OCI-LY3 (cell line): ENCODE measurements at regions not wholly inside any gene's neighbourhood (a gene's known extent, or its start where the extent isn't known, plus 50 kb on each side); places are given as distances from the start of the nearest gene placed in this dataset.

Experiments used
- H2AFZ ChIP-seq: fragments of 200-600, 300-600 bp; shearing (Covaris generic); 2 replicates; pipeline ENCODE4 v1.6.0; 2014; ENCODE audit warnings: antibody characterized with exemption, low read depth, low read length
- H3K27ac ChIP-seq: fragments of 200-600, 300-600 bp; sonication (generic); 2 replicates; pipeline ENCODE4 v1.5.1; 2014; ENCODE audit warnings: mild to moderate bottlenecking, low read length, moderate library complexity, mixed read lengths
- H3K27me3 ChIP-seq: fragments of 200-600, 300-600 bp; sonication (generic); 2 replicates; pipeline ENCODE4 v1.6.1; 2014; ENCODE audit warnings: low read depth, low read length, mixed read lengths
- H3K36me3 ChIP-seq: fragments of 200-600, 300-600 bp; sonication (generic); replicated peaks from 2 replicates; pipeline ENCODE3; 2014; ENCODE audit warnings: low read depth, low read length, mixed read lengths
- H3K4me1 ChIP-seq: fragments of 300-600, 200-600 bp; sonication (generic); 2 replicates; pipeline ENCODE4 v1.6.1; 2014; ENCODE audit warnings: low read length, mixed read lengths
- H3K4me2 ChIP-seq: fragments of 200-600, 300-600 bp; sonication (generic); 2 replicates; pipeline ENCODE4 v1.6.1; 2014; ENCODE audit warnings: low read length, mixed read lengths
- H3K4me3 ChIP-seq: fragments of 300-600, 200-600 bp; sonication (generic); 2 replicates; pipeline ENCODE4 v1.5.1; 2014; ENCODE audit warnings: antibody characterized with exemption, mild to moderate bottlenecking, low read length, moderate library complexity
- H3K79me2 ChIP-seq: fragments of 300-600, 200-600 bp; shearing (Covaris generic); 2 replicates; pipeline ENCODE4 v1.6.1; 2014; ENCODE audit warnings: mild to moderate bottlenecking, low read length, mixed read lengths
- H3K9ac ChIP-seq: fragments of 300-600, 200-600 bp; shearing (Covaris generic); 2 replicates; pipeline ENCODE4 v1.6.0; 2014; ENCODE audit warnings: mild to moderate bottlenecking, low read length, moderate library complexity
- H3K9me3 ChIP-seq: fragments of 200-600, 300-600 bp; shearing (Covaris generic); 2 replicates; pipeline ENCODE4 v1.6.1; 2014; ENCODE audit warnings: low read length, mixed read lengths; ENCODE audit not compliant: insufficient read depth
- H4K20me1 ChIP-seq: fragments of 200-600, 300-600 bp; sonication (generic); 2 replicates; pipeline ENCODE4 v1.6.1; 2016; ENCODE audit warnings: low read length, mixed read lengths; ENCODE audit not compliant: insufficient read depth
- EZH2phosphoT487 ChIP-seq: fragments of 200-600 bp; shearing (Covaris generic); IDR thresholded peaks from 2 replicates; pipeline ENCODE4 v1.6.1; 2018; ENCODE audit warnings: antibody characterized with exemption, mixed run types, low read depth
- TF ChIP-seq, protein P1 (sequence below): fragments of 200-600, 300-600 bp; sonication (generic); IDR thresholded peaks from 2 replicates; pipeline ENCODE4 v1.5.1; 2014; ENCODE audit warnings: antibody characterized with exemption, low read length, low read depth

DNA sequence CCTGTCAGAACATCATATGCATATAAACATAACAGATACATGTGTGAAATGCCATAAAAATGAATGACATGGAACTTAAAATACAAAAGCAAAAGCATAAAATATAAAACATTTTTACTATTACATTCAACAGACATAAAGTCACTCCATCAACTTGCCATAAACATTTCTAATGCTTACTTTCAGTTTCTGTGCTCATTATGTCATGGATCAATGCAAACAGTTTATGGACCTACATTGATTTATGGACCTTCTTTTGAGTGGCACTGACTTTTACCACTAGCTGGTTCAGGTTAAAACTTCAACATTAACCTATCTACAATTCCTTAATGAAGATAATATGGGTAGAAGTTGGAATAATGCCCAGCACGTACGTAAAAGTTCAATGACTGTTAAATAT is 577.4 kb upstream of the LMCD1 start:
- H3K79me2 ChIP-seq, result no peaks in the 10 kb centered on the region
- no peaks in the 10 kb centered on the region for H3K9me3 ChIP-seq
- no peaks in the 10 kb centered on the region for H4K20me1 ChIP-seq
- no peak overlapping the region for H3K4me2 ChIP-seq
- no peak overlapping the region for H3K4me3 ChIP-seq
- no peak overlapping the region for H2AFZ ChIP-seq
- no peak for TF ChIP-seq EZH2phosphoT487
- TF ChIP-seq, protein P1, sequence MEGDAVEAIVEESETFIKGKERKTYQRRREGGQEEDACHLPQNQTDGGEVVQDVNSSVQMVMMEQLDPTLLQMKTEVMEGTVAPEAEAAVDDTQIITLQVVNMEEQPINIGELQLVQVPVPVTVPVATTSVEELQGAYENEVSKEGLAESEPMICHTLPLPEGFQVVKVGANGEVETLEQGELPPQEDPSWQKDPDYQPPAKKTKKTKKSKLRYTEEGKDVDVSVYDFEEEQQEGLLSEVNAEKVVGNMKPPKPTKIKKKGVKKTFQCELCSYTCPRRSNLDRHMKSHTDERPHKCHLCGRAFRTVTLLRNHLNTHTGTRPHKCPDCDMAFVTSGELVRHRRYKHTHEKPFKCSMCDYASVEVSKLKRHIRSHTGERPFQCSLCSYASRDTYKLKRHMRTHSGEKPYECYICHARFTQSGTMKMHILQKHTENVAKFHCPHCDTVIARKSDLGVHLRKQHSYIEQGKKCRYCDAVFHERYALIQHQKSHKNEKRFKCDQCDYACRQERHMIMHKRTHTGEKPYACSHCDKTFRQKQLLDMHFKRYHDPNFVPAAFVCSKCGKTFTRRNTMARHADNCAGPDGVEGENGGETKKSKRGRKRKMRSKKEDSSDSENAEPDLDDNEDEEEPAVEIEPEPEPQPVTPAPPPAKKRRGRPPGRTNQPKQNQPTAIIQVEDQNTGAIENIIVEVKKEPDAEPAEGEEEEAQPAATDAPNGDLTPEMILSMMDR, result no peak
- no peak overlapping the region for H3K27ac ChIP-seq
- H3K9ac ChIP-seq, result no peak overlapping the region
- no peaks in the 10 kb centered on the region for H3K4me1 ChIP-seq
- no peaks in the 10 kb centered on the region for H3K36me3 ChIP-seq
- H3K27me3 ChIP-seq, result no peaks in the 10 kb centered on the region

DNA sequence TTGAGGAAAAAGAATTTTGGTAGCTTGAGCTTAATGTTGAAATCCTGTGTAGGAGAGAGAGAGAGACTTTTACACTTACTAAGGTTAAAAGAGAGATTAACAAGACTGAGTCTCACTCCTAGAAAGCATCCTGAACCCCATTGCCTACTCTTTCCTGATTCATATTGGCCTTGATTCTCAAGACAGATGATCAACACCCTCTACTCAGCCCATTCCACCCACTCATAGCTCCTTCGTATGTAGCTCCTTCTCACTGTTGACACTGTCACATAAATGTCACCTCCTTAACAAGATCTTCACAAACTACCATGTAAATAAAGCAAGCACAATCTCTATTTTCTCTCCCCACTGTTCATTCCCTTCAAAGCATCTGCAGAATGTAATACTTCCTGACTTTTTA is 574.6 kb upstream of the LMCD1 start:
- Histone ChIP-seq H3K4me3 (no peak overlapping the region), H3K79me2 (no peaks in the 10 kb centered on the region), H3K4me1 (peaks cover 21% of the 10 kb centered on the region), H2AFZ (no peak overlapping the region), H3K36me3 (peaks cover 2% of the 10 kb centered on the region), H3K27me3 (no peaks in the 10 kb centered on the region), H3K27ac (no peak overlapping the region), H3K4me2 (no peak overlapping the region), H3K9me3 (no peaks in the 10 kb centered on the region), H4K20me1 (no peaks in the 10 kb centered on the region), H3K9ac (no peak overlapping the region)
- no peak for TF ChIP-seq EZH2phosphoT487
- TF ChIP-seq, protein P1, result no peak

DNA sequence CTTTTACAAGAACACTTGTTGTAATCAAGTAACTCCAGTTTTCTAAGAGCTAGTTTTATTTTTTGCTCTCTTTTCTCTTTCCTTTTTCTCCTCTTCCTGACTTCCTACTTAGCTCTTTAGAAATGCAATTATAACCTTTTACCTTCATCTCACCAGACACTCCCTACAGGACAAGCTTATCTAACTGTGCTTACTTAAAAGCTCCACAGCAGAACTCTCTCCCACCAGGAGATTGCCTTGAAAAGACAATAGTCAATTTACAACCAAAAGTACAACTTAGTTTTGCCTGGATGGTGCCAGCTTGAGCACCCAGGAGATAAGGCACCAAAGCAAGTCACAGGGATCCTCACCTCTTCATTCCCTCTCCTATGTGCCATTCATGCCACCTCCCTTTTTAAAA is 573.8 kb upstream of the LMCD1 start:
- H3K4me3 ChIP-seq, result no peak overlapping the region
- no peaks in the 10 kb centered on the region for H3K79me2 ChIP-seq
- no peaks in the 10 kb centered on the region for H4K20me1 ChIP-seq
- TF ChIP-seq, protein P1, result no peak
- TF ChIP-seq EZH2phosphoT487, result no peak
- no peak overlapping the region for H3K4me2 ChIP-seq
- no peak overlapping the region for H3K27ac ChIP-seq
- peaks cover 3% of the 10 kb centered on the region for H3K36me3 ChIP-seq
- no peak overlapping the region for H2AFZ ChIP-seq
- no peaks in the 10 kb centered on the region for H3K27me3 ChIP-seq
- H3K4me1 ChIP-seq, result peaks cover 21% of the 10 kb centered on the region
- H3K9ac ChIP-seq, result no peak overlapping the region
- H3K9me3 ChIP-seq, result no peaks in the 10 kb centered on the region

DNA sequence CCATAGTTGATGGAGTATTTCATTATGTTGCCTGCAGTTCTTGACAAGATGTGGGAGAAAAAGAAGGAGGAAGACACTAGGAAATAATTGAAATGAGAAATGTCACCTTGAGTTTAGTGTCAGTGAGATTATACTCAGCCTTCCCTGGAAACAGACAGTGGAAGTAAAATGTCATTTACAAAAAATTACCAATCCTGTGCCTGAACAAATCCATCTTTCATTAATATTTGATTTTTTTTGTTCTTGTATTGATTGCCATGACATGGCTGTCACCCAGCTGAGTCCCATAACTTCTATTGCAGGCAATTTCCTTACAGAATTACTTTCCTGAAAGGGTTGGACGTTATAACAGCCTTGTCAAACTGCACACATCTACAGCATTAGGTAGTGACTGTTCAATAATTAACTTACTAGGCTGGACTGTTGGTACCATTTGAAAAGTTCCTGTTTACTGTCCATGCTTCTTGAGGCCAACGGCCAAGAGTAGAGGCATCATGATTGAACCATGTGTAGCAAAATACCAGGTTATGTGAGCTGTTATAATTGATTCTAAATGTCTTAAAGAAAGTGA is 572.2 kb upstream of the LMCD1 start:
- no peak overlapping the region for H3K4me2 ChIP-seq
- H3K27ac ChIP-seq, result no peak overlapping the region
- H3K36me3 ChIP-seq, result peaks cover 3% of the 10 kb centered on the region
- H3K79me2 ChIP-seq, result no peaks in the 10 kb centered on the region
- H4K20me1 ChIP-seq, result no peaks in the 10 kb centered on the region
- no peak overlapping the region for H3K9ac ChIP-seq
- H3K27me3 ChIP-seq, result no peaks in the 10 kb centered on the region
- H2AFZ ChIP-seq, result no peak overlapping the region
- TF ChIP-seq EZH2phosphoT487, result no peak
- TF ChIP-seq, protein P1, result no peak
- peaks cover 21% of the 10 kb centered on the region for H3K4me1 ChIP-seq
- no peak overlapping the region for H3K4me3 ChIP-seq
- no peaks in the 10 kb centered on the region for H3K9me3 ChIP-seq
